Right atrium auricular region (tissue), 2 donors: ENCODE measurements at regions not wholly inside any gene's neighbourhood (a gene's known extent, or its start where the extent isn't known, plus 50 kb on each side); places are given as distances from the start of the nearest gene placed in this dataset.
A peak's percentile ranks its signal among the peaks of the same experiment; 100 is the strongest.
"Not testable (repeated sequence)": the region's sequence is repeated elsewhere in the genome, so short reads cannot be mapped to it uniquely, and the experiment has no call there.

Source experiments
- DNase-seq: peaks from one replicate; pipeline ENCODE4 v3.0.0-alpha.2; 2019; ENCODE audit warnings: low spot score
- H3K27ac ChIP-seq, 2 donors: fragments of 200-600 bp; sonication (generic); 1 replicate in 1 of 2; 2 replicates in 1 of 2; pipeline ENCODE4 v1.5.1; 2016 to 2019
- H3K27me3 ChIP-seq, 2 donors: fragments of 200-600 bp; sonication (generic); one replicate each; pipeline versions ENCODE4 v1.5.1 to v1.6.0; 2017 to 2019
- H3K36me3 ChIP-seq: fragments of 200-600 bp; sonication (generic); one replicate; pipeline ENCODE4 v1.5.1; 2016
- H3K4me1 ChIP-seq, 2 donors: fragments of 200-600 bp; sonication (generic); one replicate each; pipeline versions ENCODE4 v1.5.1 to v1.6.0; 2017 to 2019
- H3K4me3 ChIP-seq, 2 donors: fragments of 200-600 bp; sonication (generic); 1 replicate in 1 of 2; 2 replicates in 1 of 2; pipeline ENCODE4 v1.5.1; 2017 to 2019; ENCODE audit warnings: mild to moderate bottlenecking in 1 of 2, moderate library complexity in 1 of 2
- H3K9me3 ChIP-seq, 2 donors: fragments of 200-600 bp; sonication (generic); one replicate each; pipeline ENCODE4 v1.5.1; 2019
- TF ChIP-seq, protein P1 (sequence below), 2 donors: fragments of 200-600 bp; sonication (generic); IDR thresholded peaks; one replicate each; pipeline ENCODE4 v1.5.1; 2019; ENCODE audit warnings: antibody characterized with exemption in 2 of 2

DNA sequence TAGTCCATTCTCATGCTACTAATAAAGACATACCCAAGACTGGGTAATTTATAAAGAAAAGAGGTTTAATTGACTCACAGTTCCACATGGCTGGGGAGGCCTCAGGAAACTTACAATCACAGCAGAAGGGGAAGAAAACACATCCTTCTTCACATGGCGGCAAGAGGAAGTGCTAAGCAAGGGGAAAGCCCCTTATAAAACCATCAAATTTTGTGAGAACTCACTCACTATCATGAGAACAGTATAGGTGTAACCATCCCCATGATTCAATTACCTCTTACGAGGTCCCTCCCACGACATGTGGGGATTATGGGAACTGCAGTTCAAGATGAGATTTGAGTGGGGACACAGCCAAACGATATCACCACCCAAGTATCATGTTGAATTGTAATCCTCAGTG is 52.7 kb upstream of the FOXO6 start:
- not testable (repeated sequence) for H3K27me3 ChIP-seq, H3K4me1 ChIP-seq, H3K4me3 ChIP-seq, H3K9me3 ChIP-seq, H3K36me3 ChIP-seq, H3K27ac ChIP-seq, DNase-seq

DNA sequence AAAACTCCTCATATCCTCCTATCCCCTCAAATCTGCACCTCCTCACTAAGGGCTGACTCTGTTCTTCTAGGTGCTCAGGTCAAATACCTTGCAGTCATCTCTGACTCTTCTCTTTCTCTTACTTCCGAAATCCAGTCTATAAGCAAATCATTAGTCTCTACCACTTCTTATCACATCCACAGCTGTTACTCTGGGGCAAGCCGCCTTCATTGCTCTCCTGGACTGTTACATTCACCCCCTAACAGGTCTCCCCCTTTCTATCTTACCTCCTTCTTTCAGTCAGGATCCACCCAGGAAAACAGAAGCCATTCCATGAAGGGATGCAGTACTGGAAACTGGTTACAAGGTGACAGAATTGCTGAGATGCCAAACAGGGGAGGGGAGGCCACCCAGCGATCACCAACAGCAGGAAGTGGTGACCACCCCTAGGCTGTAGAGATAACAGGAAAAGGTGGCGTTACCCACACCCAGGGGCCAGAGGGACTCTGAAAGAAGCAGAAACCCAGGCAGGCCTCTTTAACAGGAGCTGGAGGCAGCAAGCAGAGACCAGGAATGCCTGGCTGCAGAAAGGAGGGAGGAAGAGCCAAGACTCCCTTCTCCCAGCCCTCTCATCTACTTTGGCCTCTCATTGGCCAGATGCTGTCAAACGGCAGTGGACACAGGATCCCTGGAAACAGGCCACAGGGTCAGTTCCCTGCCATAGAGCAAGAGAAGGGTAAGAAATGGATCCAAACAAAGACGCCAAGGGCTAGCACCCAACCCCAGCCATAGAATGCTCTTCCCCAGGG is 55.5 kb upstream of the FOXO6 start:
- Histone ChIP-seq H3K27me3 (no peaks in the 10 kb centered on the region), H3K4me3 (no peak overlapping the region), H3K27ac (no peak overlapping the region), H3K36me3 (no peaks in the 10 kb centered on the region), H3K9me3 (no peaks in the 10 kb centered on the region), H3K4me1 (no peaks in the 10 kb centered on the region)
- peak; percentile 48 for DNase-seq
- TF ChIP-seq, protein P1, sequence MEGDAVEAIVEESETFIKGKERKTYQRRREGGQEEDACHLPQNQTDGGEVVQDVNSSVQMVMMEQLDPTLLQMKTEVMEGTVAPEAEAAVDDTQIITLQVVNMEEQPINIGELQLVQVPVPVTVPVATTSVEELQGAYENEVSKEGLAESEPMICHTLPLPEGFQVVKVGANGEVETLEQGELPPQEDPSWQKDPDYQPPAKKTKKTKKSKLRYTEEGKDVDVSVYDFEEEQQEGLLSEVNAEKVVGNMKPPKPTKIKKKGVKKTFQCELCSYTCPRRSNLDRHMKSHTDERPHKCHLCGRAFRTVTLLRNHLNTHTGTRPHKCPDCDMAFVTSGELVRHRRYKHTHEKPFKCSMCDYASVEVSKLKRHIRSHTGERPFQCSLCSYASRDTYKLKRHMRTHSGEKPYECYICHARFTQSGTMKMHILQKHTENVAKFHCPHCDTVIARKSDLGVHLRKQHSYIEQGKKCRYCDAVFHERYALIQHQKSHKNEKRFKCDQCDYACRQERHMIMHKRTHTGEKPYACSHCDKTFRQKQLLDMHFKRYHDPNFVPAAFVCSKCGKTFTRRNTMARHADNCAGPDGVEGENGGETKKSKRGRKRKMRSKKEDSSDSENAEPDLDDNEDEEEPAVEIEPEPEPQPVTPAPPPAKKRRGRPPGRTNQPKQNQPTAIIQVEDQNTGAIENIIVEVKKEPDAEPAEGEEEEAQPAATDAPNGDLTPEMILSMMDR (IDR thresholded peaks at IDR 0.05), result no peak

DNA sequence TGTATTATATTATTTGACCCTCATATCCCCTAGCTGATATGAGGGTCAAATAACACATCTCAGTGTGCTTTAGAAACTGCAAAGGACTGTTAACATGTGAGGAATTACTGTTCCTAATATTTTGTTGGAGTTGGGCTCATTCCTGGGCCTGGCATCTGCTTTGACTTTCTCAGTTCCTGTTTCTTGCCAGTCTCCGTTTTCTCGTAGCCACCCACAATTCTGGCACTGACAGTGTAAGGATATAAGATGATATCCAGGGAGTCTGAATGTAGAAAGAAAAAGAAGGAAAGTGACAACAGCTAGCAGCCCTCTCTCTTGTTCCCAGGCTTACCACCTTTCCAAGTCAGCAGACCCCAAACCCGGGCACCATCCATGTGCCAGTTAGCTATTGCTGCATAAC is 54.4 kb upstream of the SCMH1 start:
- no peaks in the 10 kb centered on the region for H3K4me1 ChIP-seq
- TF ChIP-seq, protein P1 (IDR thresholded peaks at IDR 0.05), result no peak
- H3K27me3 ChIP-seq, result no peaks in the 10 kb centered on the region
- no peaks in the 10 kb centered on the region for H3K9me3 ChIP-seq
- no peak overlapping the region for H3K27ac ChIP-seq
- H3K36me3 ChIP-seq, result no peaks in the 10 kb centered on the region
- peak; percentile 38 for DNase-seq
- no peak overlapping the region for H3K4me3 ChIP-seq

DNA sequence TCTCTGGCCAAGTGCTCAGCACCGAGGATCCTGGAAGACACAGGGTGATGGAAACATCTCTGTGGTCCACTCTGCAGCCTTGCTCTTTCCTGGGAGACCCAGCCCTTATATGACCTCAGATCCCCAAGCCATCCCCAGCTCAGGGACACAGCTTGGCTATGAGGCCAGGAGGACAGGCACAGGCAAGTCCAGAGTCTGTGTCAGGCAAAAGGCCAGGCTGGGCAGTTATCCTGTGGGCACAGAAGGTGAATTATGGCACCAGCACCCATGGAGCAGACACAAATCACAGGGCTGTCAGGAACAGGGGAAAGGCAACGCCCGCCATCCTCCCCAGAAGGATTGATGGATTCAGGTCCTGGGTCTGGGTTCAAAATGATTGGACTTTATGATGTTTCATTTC is 52.1 kb upstream of the SCMH1 start:
- Histone ChIP-seq H3K27me3 (no peaks in the 10 kb centered on the region), H3K4me1 (no peaks in the 10 kb centered on the region), H3K27ac (no peak overlapping the region), H3K36me3 (no peaks in the 10 kb centered on the region), H3K4me3 (no peak overlapping the region), H3K9me3 (no peaks in the 10 kb centered on the region)
- TF ChIP-seq, protein P1 (IDR thresholded peaks at IDR 0.05), result no peak
- peak; percentile 50 for DNase-seq

DNA sequence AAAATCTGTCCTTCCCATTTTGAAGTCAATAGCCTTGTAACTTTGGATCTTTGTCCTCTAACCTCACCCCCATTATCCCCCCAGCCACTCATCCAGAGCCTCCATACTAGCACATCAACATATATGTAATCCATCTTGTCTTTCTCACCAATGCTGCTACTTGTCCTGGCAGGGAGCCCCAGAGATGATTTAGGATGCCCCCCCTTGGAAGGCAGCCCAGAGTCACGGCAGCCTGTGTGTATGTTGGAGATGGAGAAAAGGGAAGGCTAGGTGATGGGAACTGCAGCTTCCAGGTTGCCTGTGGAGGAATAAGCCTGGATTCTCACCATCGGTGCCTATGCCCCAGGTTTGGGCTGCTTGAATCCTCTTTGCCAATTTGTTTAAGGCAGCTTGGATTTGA is 51.7 kb upstream of the SCMH1 start:
- Histone ChIP-seq H3K27ac (no peak overlapping the region), H3K4me3 (no peak overlapping the region), H3K9me3 (no peaks in the 10 kb centered on the region), H3K36me3 (no peaks in the 10 kb centered on the region), H3K4me1 (no peaks in the 10 kb centered on the region), H3K27me3 (no peaks in the 10 kb centered on the region)
- DNase-seq, result peak; percentile 18
- TF ChIP-seq, protein P1 (IDR thresholded peaks at IDR 0.05), result no peak
